HG03439 (cell line): ENCODE measurements at regions not wholly inside any gene's neighbourhood (a gene's known extent, or its start where the extent isn't known, plus 50 kb on each side); places are given as distances from the start of the nearest gene placed in this dataset.
A peak's percentile ranks its signal among the peaks of the same experiment; 100 is the strongest.
"Not testable (repeated sequence)": the region's sequence is repeated elsewhere in the genome, so short reads cannot be mapped to it uniquely, and the experiment has no call there.

ENCODE experiments used
- ATAC-seq: cut with Tn5 transposase; IDR thresholded peaks from one replicate; pipeline ENCODE4 v1.9.1; 2021; ENCODE audit warnings: mild to moderate bottlenecking, moderate library complexity; ENCODE audit not compliant: unreplicated experiment

DNA sequence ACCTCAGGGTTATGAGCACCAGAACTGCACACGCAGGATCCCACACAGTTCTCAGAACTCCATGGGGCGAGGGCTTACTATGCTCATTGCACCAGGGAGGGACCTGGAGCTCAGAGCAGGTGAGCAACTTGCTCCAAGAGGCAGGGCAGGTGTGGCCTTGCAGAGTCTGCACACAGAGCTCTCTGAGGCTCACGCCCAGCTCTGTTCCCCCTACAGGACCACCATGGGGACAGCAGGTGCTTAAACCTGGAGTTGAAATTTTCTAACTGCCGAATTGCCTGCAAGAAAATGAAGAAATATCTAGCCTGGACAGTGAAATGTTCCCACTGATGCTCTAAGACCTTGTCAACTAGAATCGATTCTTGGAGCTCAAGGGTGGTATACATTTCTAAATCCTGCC is 49.9 kb upstream of the MSMB start:
- ATAC-seq, result not testable (repeated sequence)

DNA sequence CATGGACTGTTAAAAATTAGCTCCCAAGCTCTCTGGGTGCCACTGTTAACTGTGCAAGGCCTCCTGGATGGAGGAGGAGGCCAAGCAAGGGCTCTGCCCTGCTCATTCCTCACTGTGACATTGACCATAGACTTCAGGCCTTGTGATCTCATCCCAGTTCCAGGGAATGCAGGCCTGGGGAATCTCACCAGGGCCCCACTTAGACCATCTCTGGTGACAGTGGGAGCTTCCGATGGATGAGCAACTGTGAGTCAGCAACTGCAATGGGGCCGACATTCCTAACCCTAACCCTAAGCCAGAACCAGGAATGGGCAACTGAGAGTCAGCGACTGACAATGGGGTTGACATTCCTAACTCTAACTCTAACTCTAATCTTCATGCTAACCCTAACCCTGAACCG is 50.4 kb upstream of the MSMB start:
- no peak for ATAC-seq

DNA sequence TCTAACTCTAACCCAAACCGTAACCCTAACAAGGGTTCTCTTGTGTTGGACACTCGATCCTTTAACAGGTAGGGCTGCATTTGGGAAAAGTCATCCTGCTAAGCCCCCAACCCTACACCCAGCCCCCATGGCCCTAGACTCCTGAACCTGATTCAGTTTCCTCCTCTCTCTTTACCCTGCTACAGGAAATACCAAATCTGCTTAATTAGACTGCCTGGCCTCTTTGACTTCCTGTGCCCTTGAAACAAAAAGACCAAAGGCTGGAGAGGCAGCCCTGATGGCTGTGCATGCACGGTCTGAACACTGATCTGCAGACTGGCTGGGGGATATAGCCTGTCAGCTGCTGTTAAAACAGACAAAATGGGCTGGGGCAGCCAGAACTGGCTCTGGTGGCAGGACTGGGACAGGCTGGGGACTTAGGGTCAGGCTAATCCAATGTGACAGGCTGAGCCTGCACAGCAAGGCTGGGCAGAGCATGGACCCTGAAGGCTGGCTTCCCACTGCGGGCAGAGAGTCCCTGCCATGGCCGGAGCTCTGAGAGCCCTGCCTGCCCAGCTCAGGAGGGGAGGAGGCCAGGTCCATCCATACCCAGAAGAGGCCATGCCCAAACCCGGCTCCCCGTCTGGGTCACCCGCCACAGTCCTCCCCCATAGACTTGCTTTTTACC is 51.0 kb upstream of the MSMB start:
- ATAC-seq, result no peak

GRCh38 chr10:46097576-46098317 is 51.7 kb upstream of the MSMB start:
- ATAC-seq, result no peak

GRCh38 chr10:46098386-46098785 is 52.3 kb upstream of the MSMB start:
- no peak for ATAC-seq

DNA sequence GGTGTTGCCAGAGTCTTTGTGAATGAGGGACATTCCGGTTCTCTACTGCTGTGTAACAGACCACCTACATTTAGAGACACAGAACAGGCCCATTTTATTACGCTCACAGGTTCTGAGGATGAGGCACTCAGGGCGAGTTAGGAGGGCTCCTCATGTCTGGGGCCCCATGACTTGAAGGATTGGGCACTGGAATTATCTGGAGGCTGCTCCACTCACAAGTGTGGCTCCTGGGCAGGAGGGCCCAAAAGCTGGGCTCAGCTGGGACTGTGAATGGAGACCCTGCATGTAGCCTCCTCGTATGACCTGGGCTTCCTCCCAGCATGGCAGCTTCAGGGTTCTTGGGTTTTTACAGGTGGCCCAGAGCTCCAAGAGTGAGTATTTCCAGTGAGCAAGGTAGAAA is 52.9 kb upstream of the MSMB start:
- ATAC-seq, result not testable (repeated sequence)

DNA sequence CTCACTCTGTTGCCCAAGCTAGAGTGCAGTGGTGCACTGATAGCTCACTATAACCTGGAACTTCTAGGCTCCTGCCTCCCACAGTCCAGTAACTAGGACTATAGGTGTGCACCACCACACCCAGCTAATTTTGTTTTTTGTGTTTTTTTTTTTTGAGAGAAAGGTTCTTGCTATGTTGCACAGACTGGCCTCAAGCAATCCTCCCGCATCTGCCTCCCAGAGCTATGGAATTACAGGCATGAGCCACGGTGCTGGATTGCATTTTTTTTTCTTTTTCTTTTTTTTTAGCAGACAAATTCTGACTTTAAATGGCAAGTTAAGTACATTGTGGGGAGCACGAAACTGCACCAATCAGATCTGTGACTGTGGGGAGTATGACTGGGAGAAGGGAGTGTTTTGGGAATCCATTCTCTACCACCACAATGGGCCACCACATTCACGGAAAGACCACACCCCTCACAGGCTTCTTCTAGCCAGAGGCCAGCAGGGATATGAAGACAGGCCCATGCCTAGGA is 58.1 kb upstream of the MSMB start:
- ATAC-seq, result no peak

DNA sequence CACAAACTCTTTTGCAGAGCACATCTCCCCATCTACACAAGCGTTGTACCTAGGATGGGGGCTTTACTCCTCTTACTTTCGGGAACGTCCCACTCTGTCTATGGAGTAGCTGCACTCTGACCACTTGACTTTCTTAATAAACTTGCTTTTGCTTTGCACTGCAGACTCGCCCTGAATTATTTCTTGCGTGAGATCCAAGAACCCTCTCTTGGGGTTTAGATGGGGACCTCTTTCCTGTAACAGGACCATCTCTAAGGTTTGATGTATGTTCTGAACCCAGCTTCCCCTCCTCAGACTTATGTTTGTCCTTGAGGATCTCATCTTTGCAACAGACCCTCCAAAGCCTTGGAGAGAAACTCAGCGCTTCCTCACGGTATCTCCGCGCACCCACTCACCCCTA is 59.3 kb upstream of the MSMB start:
- ATAC-seq, result not testable (repeated sequence)

- ATAC-seq, result not testable (repeated sequence)
Measured at GRCh38 chr10:46105856-46106409, 59.9 kb upstream of the MSMB start.

GRCh38 chr10:46106410-46107255 is 60.6 kb upstream of the MSMB start:
- peak; percentile 77 for ATAC-seq

GRCh38 chr10:46108158-46108499 is 62.1 kb upstream of the MSMB start:
- not testable (repeated sequence) for ATAC-seq

DNA sequence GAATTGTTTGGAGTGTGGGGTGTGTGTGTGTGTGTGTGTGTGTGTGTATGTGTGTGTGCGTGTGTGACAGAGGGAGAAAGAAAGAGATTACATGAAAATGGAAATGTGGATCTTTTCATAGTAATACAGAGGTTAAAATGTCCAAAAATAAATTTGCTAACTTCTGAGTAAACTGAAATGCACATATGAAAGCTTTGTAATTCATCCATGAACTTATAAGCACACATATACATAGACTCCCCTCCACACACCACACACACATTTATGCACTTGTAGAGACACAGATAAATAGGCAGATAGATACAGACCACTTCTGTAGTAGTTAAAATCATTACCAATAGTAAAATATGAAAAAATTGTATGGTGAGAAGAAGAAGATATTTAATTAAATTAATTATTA is 108.2 kb upstream of the MSMB start:
- not testable (repeated sequence) for ATAC-seq

DNA sequence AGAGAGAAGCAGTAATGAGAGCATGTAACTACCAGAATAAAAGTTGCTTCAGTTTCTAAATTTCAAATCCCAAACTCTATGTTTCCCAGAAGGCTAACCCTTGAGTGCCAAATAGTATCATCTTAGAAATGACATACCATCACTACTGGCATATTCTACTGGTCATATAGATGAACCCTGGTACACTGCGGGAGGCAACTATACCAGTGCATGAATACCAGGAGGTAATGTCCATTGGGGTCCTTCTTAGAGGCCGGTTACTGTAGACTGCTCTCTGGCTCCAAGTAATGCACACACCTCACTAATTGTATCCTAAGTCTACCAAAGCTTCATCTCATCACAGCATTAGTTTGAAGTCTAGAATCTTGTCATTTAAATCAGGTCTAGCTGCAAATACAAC is 108.6 kb upstream of the MSMB start:
- not testable (repeated sequence) for ATAC-seq

DNA sequence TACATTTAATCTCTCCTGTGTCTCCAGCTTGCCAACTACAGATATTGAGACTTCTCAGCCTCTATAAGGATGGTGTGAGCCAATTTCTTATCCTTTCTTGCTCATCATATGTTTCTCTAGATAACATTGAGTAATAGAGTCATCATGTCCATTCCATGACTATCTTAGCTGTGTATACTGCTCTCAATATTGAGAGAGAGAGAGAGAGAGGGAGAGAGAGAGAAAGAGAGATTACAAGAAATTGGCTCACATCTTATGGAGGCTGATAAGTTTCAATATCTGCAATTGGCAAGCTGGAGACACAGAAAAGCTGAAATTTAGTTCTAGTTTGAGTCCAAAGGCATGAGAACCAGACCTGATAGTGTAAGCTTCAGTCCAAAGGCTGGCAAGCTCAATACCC is 110.8 kb upstream of the MSMB start:
- not testable (repeated sequence) for ATAC-seq

DNA sequence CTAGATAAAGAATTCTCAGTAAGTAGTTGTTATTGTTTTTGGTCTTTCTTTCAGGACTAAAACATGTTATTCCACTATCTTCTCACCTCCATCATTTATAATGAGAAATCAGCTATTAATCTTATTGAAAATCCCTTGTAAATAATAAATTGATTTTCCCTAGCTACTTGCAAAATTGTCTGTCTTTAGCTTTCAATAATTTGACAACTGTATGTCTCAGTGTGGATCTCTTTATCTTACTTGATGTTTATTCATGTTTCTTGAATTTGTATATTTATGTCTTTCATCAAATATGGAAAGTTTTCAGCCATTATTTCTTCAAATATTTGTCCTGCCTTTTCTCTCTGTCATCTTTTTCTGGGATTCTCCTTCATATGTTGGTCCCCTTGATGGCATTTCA is 117.1 kb upstream of the ANTXRL start:
- ATAC-seq, result no peak

DNA sequence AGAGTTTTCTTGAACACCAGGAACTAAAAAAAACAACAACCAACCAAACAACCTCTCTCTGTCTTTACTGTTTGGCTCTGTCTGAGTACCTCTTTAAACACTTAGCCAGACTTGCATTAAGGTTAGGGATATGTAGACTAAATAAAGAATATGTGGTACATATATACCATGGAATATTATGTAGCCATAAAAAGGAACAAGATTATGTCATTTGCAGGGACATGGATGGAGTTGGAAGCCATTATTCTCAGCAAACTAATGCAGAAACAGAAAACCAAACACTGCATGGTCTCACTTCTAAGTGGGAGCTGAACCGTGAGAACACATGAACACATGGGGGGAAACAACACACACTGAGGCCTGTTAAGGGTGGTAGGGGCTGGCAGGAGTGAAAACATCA is 116.0 kb upstream of the ANTXRL start:
- no peak for ATAC-seq

DNA sequence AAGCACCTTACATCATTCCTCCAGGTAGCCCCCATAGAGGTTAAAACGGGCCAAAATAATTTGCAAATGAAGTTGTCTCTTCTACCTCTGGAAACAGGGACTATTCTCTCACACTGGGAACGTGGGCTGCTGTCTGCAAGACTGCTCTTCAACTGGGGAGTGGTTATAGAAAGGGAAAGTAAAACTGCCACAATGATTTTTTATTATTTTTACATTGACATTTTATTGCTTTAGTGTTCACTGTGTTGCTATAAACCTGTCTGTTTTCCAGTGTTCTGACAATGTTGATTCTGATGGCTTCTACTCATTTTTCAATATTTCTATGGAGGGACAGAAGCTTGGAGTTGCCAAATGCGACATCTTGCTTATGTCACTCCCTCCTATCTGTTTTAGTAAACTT is 115.1 kb upstream of the ANTXRL start:
- ATAC-seq, result no peak

GRCh38 chr10:46175296-46175695 is 111.5 kb upstream of the ANTXRL start:
- ATAC-seq, result no peak

GRCh38 chr10:46175831-46176230 is 111.0 kb upstream of the ANTXRL start:
- ATAC-seq, result no peak

DNA sequence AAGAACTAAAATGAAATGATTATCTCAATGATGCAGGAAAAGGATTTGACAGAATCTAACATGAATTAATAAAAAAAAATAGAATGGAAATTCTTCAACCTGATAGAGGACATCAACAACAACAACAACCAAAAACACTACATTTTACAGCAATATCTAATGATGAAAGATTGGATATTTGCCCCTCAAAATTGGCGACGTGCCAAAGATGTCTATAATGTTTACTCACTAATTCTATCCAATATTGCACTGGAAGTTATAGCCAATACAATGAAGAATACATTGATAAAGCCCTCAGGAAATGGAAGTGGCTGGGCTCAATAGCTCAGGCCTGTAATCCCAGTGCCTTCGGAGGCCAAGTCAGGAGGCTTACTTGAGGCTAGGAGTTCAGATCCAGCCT is 99.4 kb upstream of the ANTXRL start:
- ATAC-seq, result not testable (repeated sequence)

- ATAC-seq, result no peak
Measured at GRCh38 chr10:46197050-46197449, 89.7 kb upstream of the ANTXRL start.
